ENCODE measurements at regions not wholly inside any gene's neighbourhood (a gene's known extent, or its start where the extent isn't known, plus 50 kb on each side); places are given as distances from the start of the nearest gene placed in this dataset.

- no peak for DNase-seq (ENCODE audit: low spot score)
- no peak for TF ChIP-seq CTCF (IDR thresholded peaks at IDR 0.05)
- ATAC-seq (ENCODE audit: low FRiP score), result no peak
These were observed 302.7 kb upstream of the PSMD7 start for GRCh38 chr16:73993878-73994277.

GRCh38 chr16:73978407-73978784 is 318.2 kb upstream of the PSMD7 start:
- ATAC-seq (ENCODE audit: low FRiP score), result no peak
- DNase-seq (ENCODE audit: low spot score), result no peak
- no peak for TF ChIP-seq CTCF (IDR thresholded peaks at IDR 0.05)

GRCh38 chr16:73976644-73977043 is 320.0 kb upstream of the PSMD7 start:
- TF ChIP-seq CTCF (IDR thresholded peaks at IDR 0.05), result no peak
- DNase-seq (ENCODE audit: low spot score), result no peak
- ATAC-seq (ENCODE audit: low FRiP score), result no peak

- DNase-seq (ENCODE audit: low spot score) (no peak), ATAC-seq (ENCODE audit: low FRiP score) (no peak)
- TF ChIP-seq CTCF (IDR thresholded peaks at IDR 0.05), result no peak
These were observed 323.4 kb upstream of the PSMD7 start for GRCh38 chr16:73973174-73973573.

GRCh38 chr16:73966851-73967250 is 329.8 kb upstream of the PSMD7 start:
- ATAC-seq (ENCODE audit: low FRiP score) (no peak), DNase-seq (ENCODE audit: low spot score) (no peak)
- TF ChIP-seq CTCF (IDR thresholded peaks at IDR 0.05), result no peak

- ATAC-seq (ENCODE audit: low FRiP score) (no peak), DNase-seq (ENCODE audit: low spot score) (no peak)
- no peak for TF ChIP-seq CTCF (IDR thresholded peaks at IDR 0.05)
These were observed 331.0 kb upstream of the PSMD7 start for GRCh38 chr16:73965591-73965990.

GRCh38 chr16:73956587-73957494 is 339.8 kb upstream of the PSMD7 start:
- DNase-seq (ENCODE audit: low spot score) (no peak), ATAC-seq (ENCODE audit: low FRiP score) (peak; percentile 54)

More at GRCh38 chr16:73956587-73957494, 339.8 kb upstream of the PSMD7 start:
- TF ChIP-seq CTCF (IDR thresholded peaks at IDR 0.05), result no peak

Measured in omental fat pad (tissue), 3 donors.